ENCODE measurements at regions not wholly inside any gene's neighbourhood (a gene's known extent, or its start where the extent isn't known, plus 50 kb on each side); places are given as distances from the start of the nearest gene placed in this dataset.

- TF ChIP-seq CTCF (IDR thresholded peaks at IDR 0.05): no peak
- DNase-seq (ENCODE audit: low spot score) (no peak), ATAC-seq (ENCODE audit: low FRiP score) (no peak)
Observed at GRCh38 chr10:90195288-90195840, 494.0 kb downstream of the KIF20B start.

- DNase-seq (ENCODE audit: low spot score): no peak
- no peak for TF ChIP-seq CTCF (IDR thresholded peaks at IDR 0.05)
- no peak for ATAC-seq (ENCODE audit: low FRiP score)
Observed at GRCh38 chr10:90197766-90198165, 496.4 kb downstream of the KIF20B start.

GRCh38 chr10:90199093-90199492 lies 497.7 kb downstream of the KIF20B start:
- DNase-seq (ENCODE audit: low spot score): no peak
- no peak for TF ChIP-seq CTCF (IDR thresholded peaks at IDR 0.05)
- no peak for ATAC-seq (ENCODE audit: low FRiP score)

GRCh38 chr10:90199513-90199912 lies 498.1 kb downstream of the KIF20B start:
- ATAC-seq (ENCODE audit: low FRiP score) (no peak), DNase-seq (ENCODE audit: low spot score) (no peak)
- TF ChIP-seq CTCF (IDR thresholded peaks at IDR 0.05): no peak

- no peak for TF ChIP-seq CTCF (IDR thresholded peaks at IDR 0.05)
- no peak for ATAC-seq (ENCODE audit: low FRiP score)
- DNase-seq (ENCODE audit: low spot score): no peak
Observed at GRCh38 chr10:90204131-90204955, 503.0 kb downstream of the KIF20B start.

- ATAC-seq (ENCODE audit: low FRiP score) (no peak), DNase-seq (ENCODE audit: low spot score) (no peak)
- no peak for TF ChIP-seq CTCF (IDR thresholded peaks at IDR 0.05)
Observed at GRCh38 chr10:90204956-90205314, 503.5 kb downstream of the KIF20B start.

- DNase-seq (ENCODE audit: low spot score) (no peak), ATAC-seq (ENCODE audit: low FRiP score) (no peak)
- no peak for TF ChIP-seq CTCF (IDR thresholded peaks at IDR 0.05)
Observed at GRCh38 chr10:90205340-90205739, 503.9 kb downstream of the KIF20B start.

Measured in omental fat pad (tissue), 3 donors.